ENCODE measurements at regions not wholly inside any gene's neighbourhood (a gene's known extent, or its start where the extent isn't known, plus 50 kb on each side); places are given as distances from the start of the nearest gene placed in this dataset.

DNA sequence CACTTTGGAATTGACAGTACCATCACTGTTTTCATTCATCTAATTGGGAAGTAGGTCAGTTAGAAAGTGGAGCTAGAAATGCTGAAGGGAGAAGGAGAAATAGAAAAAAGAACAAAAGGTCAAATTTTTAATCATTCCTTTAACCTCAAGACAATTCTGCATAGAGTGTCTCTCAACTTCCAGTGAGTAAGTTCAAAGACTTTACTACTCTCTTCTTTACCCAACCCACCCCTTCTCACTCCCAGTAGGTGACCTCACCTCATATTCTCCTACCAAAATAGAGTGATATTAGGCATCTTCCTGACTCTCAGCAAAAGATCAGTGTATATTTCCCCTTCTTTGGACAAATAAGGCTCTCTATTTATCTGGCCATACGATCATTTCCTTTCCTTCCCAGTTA, 340.0 kb upstream of the JAG1 start:
- H3K79me2 ChIP-seq (ENCODE audit: insufficient read depth, low read length), result no peaks in the 10 kb centered on the region
- no peak overlapping the region for H3K27ac Mint-ChIP-seq (ENCODE audit: unreplicated experiment)
- H3K36me3 ChIP-seq (ENCODE audit: insufficient read depth, low read length), result no peaks in the 10 kb centered on the region
- no peaks in the 10 kb centered on the region for H4K20me1 ChIP-seq (ENCODE audit: insufficient read depth, low read length)
- H3K27ac ChIP-seq (ENCODE audit: low read depth, low read length), result no peak overlapping the region
- no peaks in the 10 kb centered on the region for H3K27me3 Mint-ChIP-seq (ENCODE audit: low read depth, unreplicated experiment)
- no peaks in the 10 kb centered on the region for H3K27me3 ChIP-seq (ENCODE audit: insufficient read depth, low read length)
- H3K9me3 ChIP-seq (ENCODE audit: insufficient read depth, low read depth, low read length), result no peaks in the 10 kb centered on the region
- no peaks in the 10 kb centered on the region for H3K4me1 Mint-ChIP-seq (ENCODE audit: low read depth, unreplicated experiment)
- H3K36me3 Mint-ChIP-seq (ENCODE audit: low read depth, unreplicated experiment), result no peaks in the 10 kb centered on the region
- H3K9me3 Mint-ChIP-seq (ENCODE audit: unreplicated experiment), result no peaks in the 10 kb centered on the region
- no peak overlapping the region for H3K4me3 Mint-ChIP-seq (ENCODE audit: unreplicated experiment)
- FAIRE-seq (no peak), DNase-seq (ENCODE audit: low read depth) (no peak)
- no peak overlapping the region for H2AFZ ChIP-seq (ENCODE audit: low read depth, low read length)
- no peak overlapping the region for H3K9ac ChIP-seq (ENCODE audit: low read length)
- H3K4me1 ChIP-seq (ENCODE audit: insufficient read depth, low read length), result no peaks in the 10 kb centered on the region
- TF ChIP-seq EZH2 (IDR thresholded peaks at IDR 0.05; ENCODE audit: insufficient read depth, low read length), result no peak
- no peak for TF ChIP-seq CTCF (IDR thresholded peaks at IDR 0.05; ENCODE audit: insufficient read depth, low read depth, low read length)
- no peak overlapping the region for H3K4me3 ChIP-seq (ENCODE audit: insufficient read depth, low read depth, low read length)
- H3K4me2 ChIP-seq (ENCODE audit: low read length), result no peak overlapping the region

- Mint-ChIP-seq H3K36me3 (ENCODE audit: low read depth, unreplicated experiment) (no peaks in the 10 kb centered on the region), H3K4me3 (ENCODE audit: unreplicated experiment) (no peak overlapping the region), H3K27ac (ENCODE audit: unreplicated experiment) (no peak overlapping the region), H3K27me3 (ENCODE audit: low read depth, unreplicated experiment) (no peaks in the 10 kb centered on the region), H3K9me3 (ENCODE audit: unreplicated experiment) (no peaks in the 10 kb centered on the region), H3K4me1 (ENCODE audit: low read depth, unreplicated experiment) (no peaks in the 10 kb centered on the region)
- TF ChIP-seq EZH2 (IDR thresholded peaks at IDR 0.05; ENCODE audit: insufficient read depth, low read length) (no peak), CTCF (IDR thresholded peaks at IDR 0.05; ENCODE audit: insufficient read depth, low read depth, low read length) (no peak)
- Histone ChIP-seq H3K4me3 (ENCODE audit: insufficient read depth, low read depth, low read length) (no peak overlapping the region), H3K4me1 (ENCODE audit: insufficient read depth, low read length) (no peaks in the 10 kb centered on the region), H3K79me2 (ENCODE audit: insufficient read depth, low read length) (no peaks in the 10 kb centered on the region), H3K27ac (ENCODE audit: low read depth, low read length) (no peak overlapping the region), H3K9me3 (ENCODE audit: insufficient read depth, low read depth, low read length) (no peaks in the 10 kb centered on the region), H3K27me3 (ENCODE audit: insufficient read depth, low read length) (no peaks in the 10 kb centered on the region), H3K9ac (ENCODE audit: low read length) (no peak overlapping the region), H2AFZ (ENCODE audit: low read depth, low read length) (no peak overlapping the region), H3K36me3 (ENCODE audit: insufficient read depth, low read length) (no peaks in the 10 kb centered on the region), H4K20me1 (ENCODE audit: insufficient read depth, low read length) (no peaks in the 10 kb centered on the region), H3K4me2 (ENCODE audit: low read length) (no peak overlapping the region)
- DNase-seq (ENCODE audit: low read depth), result no peak
- no peak for FAIRE-seq
These were observed 341.6 kb upstream of the JAG1 start for GRCh38 chr20:11015440-11015839.

DNA sequence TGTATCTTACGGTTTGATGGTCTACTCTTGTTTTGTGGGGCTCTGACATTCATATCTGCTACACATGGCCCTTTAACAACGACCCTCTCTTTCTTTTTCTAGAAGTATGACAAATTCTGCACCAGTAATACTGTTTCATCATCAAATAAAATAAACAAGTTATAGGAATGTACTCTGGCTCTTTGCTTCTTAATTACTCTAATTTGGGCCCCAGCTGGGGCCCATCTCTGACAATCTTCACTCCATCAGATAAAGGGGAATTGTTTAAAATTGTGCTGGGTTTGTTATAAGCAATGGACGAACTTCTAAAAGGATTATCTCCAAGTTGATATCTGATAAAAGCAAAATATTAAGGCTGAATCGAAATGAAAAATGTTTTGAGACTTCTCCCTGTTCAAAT, 343.6 kb upstream of the JAG1 start:
- H3K27ac ChIP-seq (ENCODE audit: low read depth, low read length), result no peak overlapping the region
- no peaks in the 10 kb centered on the region for H4K20me1 ChIP-seq (ENCODE audit: insufficient read depth, low read length)
- Mint-ChIP-seq H3K4me3 (ENCODE audit: unreplicated experiment) (no peak overlapping the region), H3K36me3 (ENCODE audit: low read depth, unreplicated experiment) (no peaks in the 10 kb centered on the region), H3K9me3 (ENCODE audit: unreplicated experiment) (no peaks in the 10 kb centered on the region), H3K27ac (ENCODE audit: unreplicated experiment) (no peak overlapping the region), H3K27me3 (ENCODE audit: low read depth, unreplicated experiment) (no peaks in the 10 kb centered on the region), H3K4me1 (ENCODE audit: low read depth, unreplicated experiment) (no peaks in the 10 kb centered on the region)
- FAIRE-seq (no peak), DNase-seq (ENCODE audit: low read depth) (no peak)
- no peak overlapping the region for H3K9ac ChIP-seq (ENCODE audit: low read length)
- no peaks in the 10 kb centered on the region for H3K4me1 ChIP-seq (ENCODE audit: insufficient read depth, low read length)
- H2AFZ ChIP-seq (ENCODE audit: low read depth, low read length), result no peak overlapping the region
- H3K36me3 ChIP-seq (ENCODE audit: insufficient read depth, low read length), result no peaks in the 10 kb centered on the region
- no peaks in the 10 kb centered on the region for H3K79me2 ChIP-seq (ENCODE audit: insufficient read depth, low read length)
- H3K4me3 ChIP-seq (ENCODE audit: insufficient read depth, low read depth, low read length), result no peak overlapping the region
- H3K4me2 ChIP-seq (ENCODE audit: low read length), result no peak overlapping the region
- TF ChIP-seq CTCF (IDR thresholded peaks at IDR 0.05; ENCODE audit: insufficient read depth, low read depth, low read length) (no peak), EZH2 (IDR thresholded peaks at IDR 0.05; ENCODE audit: insufficient read depth, low read length) (no peak)
- no peaks in the 10 kb centered on the region for H3K27me3 ChIP-seq (ENCODE audit: insufficient read depth, low read length)
- H3K9me3 ChIP-seq (ENCODE audit: insufficient read depth, low read depth, low read length), result no peaks in the 10 kb centered on the region
